ENCODE measurements at regions not wholly inside any gene's neighbourhood (a gene's known extent, or its start where the extent isn't known, plus 50 kb on each side); places are given as distances from the start of the nearest gene placed in this dataset.
"Not testable (repeated sequence)": the region's sequence is repeated elsewhere in the genome, so short reads cannot be mapped to it uniquely, and the experiment has no call there.

- in situ Hi-C loops (cut with MboI; ENCODE audit: low sequenced_read_pairs) = no loop called here
Measured at GRCh38 chr10:4645836-4646235, 180.2 kb upstream of the AKR1E2 start.

GRCh38 chr10:4643471-4643870, 182.5 kb upstream of the AKR1E2 start:
- in situ Hi-C loops (cut with MboI; ENCODE audit: low sequenced_read_pairs) = no loop called here

- in situ Hi-C loops (cut with MboI; ENCODE audit: low sequenced_read_pairs) = no loop called here
Measured at GRCh38 chr10:4639960-4640359, 186.0 kb upstream of the AKR1E2 start.

GRCh38 chr10:4638099-4638498, 187.9 kb upstream of the AKR1E2 start:
- in situ Hi-C loops (cut with MboI; ENCODE audit: low sequenced_read_pairs) = no loop called here

- in situ Hi-C loops (cut with MboI; ENCODE audit: low sequenced_read_pairs) = no loop called here
Measured at GRCh38 chr10:4637657-4638056, 188.3 kb upstream of the AKR1E2 start.

- in situ Hi-C loops (cut with MboI; ENCODE audit: low sequenced_read_pairs) = no loop called here
Measured at GRCh38 chr10:4635883-4636282, 190.1 kb upstream of the AKR1E2 start.

- in situ Hi-C loops (cut with MboI; ENCODE audit: low sequenced_read_pairs) = no loop called here
Measured at GRCh38 chr10:4635388-4635787, 190.6 kb upstream of the AKR1E2 start.

GRCh38 chr10:4633776-4634175, 192.2 kb upstream of the AKR1E2 start:
- in situ Hi-C loops (cut with MboI; ENCODE audit: low sequenced_read_pairs) = no loop called here

GRCh38 chr10:4633186-4633585, 192.8 kb upstream of the AKR1E2 start:
- in situ Hi-C loops (cut with MboI; ENCODE audit: low sequenced_read_pairs) = no loop called here

- in situ Hi-C loops (cut with MboI; ENCODE audit: low sequenced_read_pairs) = no loop called here
Measured at GRCh38 chr10:4632757-4633156, 193.2 kb upstream of the AKR1E2 start.

GRCh38 chr10:4626919-4627318, 199.1 kb upstream of the AKR1E2 start:
- in situ Hi-C loops (cut with MboI; ENCODE audit: low sequenced_read_pairs) = no loop called here

- in situ Hi-C loops (cut with MboI; ENCODE audit: low sequenced_read_pairs) = no loop called here
Measured at GRCh38 chr10:4623757-4624420, 202.1 kb upstream of the AKR1E2 start.

- in situ Hi-C loops (cut with MboI; ENCODE audit: low sequenced_read_pairs) = no loop called here
Measured at GRCh38 chr10:4623200-4623599, 202.8 kb upstream of the AKR1E2 start.

- in situ Hi-C loops (cut with MboI; ENCODE audit: low sequenced_read_pairs) = no loop called here
Measured at GRCh38 chr10:4622384-4622783, 203.6 kb upstream of the AKR1E2 start.

GRCh38 chr10:4617589-4617988, 208.4 kb upstream of the AKR1E2 start:
- in situ Hi-C loops (cut with MboI; ENCODE audit: low sequenced_read_pairs) = no loop called here

GRCh38 chr10:4615042-4615441, 211.0 kb upstream of the AKR1E2 start:
- in situ Hi-C loops (cut with MboI; ENCODE audit: low sequenced_read_pairs) = no loop called here

- in situ Hi-C loops (cut with MboI; ENCODE audit: low sequenced_read_pairs) = no loop called here
Measured at GRCh38 chr10:4609251-4609650, 216.8 kb upstream of the AKR1E2 start.

- in situ Hi-C loops (cut with MboI; ENCODE audit: low sequenced_read_pairs) = no loop called here
Measured at GRCh38 chr10:4607681-4608080, 218.3 kb upstream of the AKR1E2 start.

GRCh38 chr10:4606856-4607636, 219.0 kb upstream of the AKR1E2 start:
- in situ Hi-C loops (cut with MboI; ENCODE audit: low sequenced_read_pairs) = no loop called here

GRCh38 chr10:4602764-4603491, 223.1 kb upstream of the AKR1E2 start:
- in situ Hi-C loops (cut with MboI; ENCODE audit: low sequenced_read_pairs) = no loop called here

- in situ Hi-C loops (cut with MboI; ENCODE audit: low sequenced_read_pairs) = no loop called here
Measured at GRCh38 chr10:4599471-4599870, 226.5 kb upstream of the AKR1E2 start.

- in situ Hi-C loops (cut with MboI; ENCODE audit: low sequenced_read_pairs) = not testable (repeated sequence)
Measured at GRCh38 chr10:4597898-4598297, 228.1 kb upstream of the AKR1E2 start.

Measured in HL-60/S4 treated with phorbol 12-myristate 13-acetate at 8.2 ng/mL for 4 days and 3 days (cell line).